ENCODE measurements at regions not wholly inside any gene's neighbourhood (a gene's known extent, or its start where the extent isn't known, plus 50 kb on each side); places are given as distances from the start of the nearest gene placed in this dataset.

DNA sequence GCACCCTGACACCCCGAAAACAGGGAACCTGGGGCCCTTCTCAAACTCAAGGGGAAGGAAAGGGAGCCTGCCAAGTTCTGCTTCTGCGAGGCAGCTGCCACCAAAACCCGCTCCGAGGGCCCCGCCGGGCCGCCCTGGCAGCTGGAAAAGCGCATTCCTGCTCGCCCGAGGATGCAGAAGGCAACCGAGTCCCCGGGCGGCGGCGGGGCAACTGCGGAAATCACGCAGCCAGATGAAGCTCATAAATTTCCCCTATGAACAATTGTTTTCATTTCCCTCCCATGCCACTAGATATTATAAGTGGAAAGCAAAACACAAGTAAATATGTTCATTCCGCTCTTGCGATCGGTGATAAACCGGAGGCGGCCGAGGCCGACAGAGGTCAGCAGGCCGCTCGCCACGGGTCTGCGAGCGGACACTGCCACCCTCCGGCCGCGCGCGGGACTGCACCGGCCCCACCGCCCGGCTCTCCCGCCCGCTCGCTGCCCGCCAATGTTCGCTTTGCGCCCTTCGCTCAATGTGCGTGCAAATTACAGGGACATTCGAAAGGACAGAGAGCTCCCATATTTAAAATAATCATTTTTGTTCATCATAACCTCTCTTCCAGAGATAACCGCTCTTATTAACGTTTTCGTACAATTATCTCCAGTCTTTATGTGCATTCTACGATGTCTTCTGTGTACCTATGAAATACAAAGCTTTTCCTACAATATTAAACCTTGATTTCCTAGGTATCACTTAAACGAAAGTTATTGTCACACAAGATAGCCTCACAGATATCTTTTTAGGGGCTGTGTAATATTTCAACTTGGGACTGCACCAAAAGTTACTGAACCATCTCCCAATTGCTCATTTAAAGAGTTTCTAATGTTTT, 120.8 kb upstream of the ZNF507 start:
- peak; percentile 75 for DNase-seq

DNA sequence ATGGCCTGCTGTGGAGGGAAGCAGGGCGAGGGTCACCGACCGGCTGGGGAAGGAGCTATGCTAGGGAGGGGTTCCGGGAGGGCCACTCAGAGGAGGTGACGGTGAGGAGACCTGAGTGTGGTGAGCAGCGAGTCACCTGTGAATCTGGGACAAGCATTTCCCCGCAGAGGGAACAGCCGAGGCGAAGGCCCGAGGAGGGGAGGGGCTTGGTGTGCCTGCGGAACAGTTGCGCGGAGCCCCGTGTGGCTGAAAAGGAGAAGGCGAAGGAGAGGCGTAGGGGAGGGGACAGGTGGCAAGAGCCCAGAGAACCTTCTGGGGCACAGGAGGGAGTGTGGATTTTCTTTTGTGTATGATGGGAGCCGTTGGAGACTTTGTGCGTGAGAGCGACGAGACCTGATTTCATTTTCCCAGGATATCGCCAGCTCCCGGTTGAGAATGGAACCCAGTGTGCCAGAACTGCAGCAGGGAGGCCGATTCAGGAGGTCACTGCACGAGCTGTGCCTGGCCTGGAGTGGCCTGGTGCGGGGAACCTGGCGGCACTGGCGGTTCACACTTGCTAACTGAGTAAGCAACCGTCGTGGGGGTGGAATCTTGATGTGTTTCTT, 117.7 kb upstream of the ZNF507 start:
- no peak for DNase-seq

DNA sequence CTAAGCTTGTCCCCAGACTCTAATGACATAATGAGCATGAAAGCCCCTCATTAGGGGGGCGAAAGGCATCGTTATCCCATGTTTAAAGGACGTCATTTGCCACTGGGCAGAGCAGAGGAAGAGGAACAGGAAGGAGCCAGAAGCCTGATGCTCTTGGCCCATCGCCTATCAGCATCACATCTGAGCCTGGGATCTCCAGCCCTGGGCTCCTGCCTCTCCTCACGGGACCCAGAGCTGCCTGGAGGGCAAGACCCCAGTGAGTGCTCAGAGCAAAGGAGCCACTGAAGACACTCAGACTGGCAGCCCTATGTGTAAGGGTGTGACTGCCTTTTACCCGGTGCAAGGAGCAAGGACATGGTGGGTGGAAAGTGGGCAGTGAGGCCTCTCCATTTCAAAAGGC, 115.0 kb upstream of the ZNF507 start:
- DNase-seq: no peak

DNA sequence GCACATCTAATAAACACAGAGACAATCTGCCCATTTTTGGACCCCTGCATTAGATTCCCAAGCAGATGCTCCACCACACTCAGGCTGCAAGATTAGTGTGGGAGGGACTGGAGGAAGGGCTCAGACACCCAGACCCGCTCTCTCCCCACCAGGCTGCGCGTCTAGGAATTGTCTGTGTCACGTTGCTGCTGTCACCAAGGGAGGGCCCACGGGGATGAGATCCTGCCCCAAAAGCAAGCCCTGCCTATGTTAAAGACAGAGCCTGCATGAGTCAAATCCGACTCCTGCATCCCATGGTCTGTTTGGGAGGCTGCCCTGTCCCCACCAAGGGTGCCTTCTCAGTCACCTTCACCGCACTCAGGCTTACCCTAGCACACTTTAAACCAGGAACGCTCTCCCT, 114.4 kb upstream of the ZNF507 start:
- no peak for DNase-seq

DNA sequence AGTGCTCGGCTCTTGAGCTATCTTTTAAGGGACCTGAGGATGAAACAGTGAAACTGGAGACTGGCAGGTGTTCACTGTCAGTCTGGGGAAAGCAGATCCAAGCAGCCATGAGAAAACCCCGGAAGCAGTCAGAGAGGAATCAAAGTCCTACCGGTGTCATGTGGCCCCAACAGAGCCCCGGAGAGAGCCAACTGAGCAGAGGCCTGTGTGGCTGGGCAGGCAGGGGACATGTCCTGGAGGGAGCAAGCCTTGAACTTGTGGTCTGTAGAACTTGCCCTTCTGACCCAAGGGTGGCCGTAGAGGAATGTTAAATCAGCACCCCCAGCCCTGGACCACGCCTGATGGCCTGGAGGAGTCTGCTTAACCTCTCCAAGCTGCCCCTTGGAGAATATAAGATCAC, 113.7 kb upstream of the ZNF507 start:
- DNase-seq: no peak

DNA sequence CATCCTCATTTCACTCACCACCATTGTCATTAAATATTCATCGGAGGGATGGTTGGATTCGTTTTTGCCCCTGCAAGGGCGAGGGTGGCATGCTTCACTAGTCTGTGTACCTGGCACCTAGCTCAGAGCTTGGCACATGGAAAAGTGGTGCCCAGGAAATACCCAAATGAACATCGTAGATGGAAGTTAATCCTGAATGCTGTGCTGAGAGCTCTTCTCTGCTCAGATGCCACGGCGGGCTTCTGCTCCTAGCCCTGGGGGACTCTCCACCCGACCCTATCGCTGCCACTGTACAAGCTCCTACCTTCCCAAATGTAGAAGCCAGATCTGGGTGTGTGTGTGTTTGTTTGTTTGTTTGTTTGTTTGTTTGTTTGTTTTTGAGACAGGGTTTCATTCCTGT, 113.0 kb upstream of the ZNF507 start:
- DNase-seq: no peak

DNA sequence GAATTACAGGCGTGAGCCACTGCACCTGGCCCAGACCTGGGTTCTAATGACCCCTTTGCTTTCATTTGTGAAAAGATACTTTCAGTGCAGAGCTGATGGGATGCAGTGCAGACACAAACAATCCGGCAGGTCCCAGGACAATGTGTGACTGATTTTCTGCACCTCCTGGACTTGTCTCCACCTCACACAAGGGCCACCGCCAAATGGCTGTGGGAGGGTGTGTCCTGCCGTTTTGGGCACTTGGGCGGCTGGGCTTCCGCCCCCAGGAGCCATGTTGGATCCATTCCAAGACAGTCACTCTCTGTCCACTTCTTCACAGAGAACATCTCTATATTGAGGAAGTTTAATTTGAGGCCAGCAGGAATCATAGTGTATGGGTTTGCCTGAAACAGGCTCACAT, 112.3 kb upstream of the ZNF507 start:
- DNase-seq: no peak

DNA sequence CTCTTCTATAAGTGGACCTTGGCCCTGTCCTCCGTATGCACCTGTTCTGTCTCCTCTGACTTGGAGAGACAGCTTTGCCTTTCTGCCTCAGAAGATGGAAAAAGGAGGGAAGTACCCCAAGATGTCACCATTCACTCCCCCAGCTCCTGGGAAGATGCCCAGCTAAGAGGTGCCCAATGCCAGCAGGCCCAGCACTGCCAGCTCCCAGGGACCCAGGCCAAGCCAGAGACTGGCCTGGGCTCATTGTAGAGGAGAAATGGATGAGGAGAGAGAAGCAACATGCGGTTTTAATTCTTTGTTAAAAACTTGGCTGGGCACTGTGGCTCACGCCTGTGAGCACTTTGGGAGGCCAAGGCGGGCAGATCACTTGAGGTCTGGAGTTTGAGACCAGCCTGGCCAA, 111.5 kb upstream of the ZNF507 start:
- no peak for DNase-seq

DNA sequence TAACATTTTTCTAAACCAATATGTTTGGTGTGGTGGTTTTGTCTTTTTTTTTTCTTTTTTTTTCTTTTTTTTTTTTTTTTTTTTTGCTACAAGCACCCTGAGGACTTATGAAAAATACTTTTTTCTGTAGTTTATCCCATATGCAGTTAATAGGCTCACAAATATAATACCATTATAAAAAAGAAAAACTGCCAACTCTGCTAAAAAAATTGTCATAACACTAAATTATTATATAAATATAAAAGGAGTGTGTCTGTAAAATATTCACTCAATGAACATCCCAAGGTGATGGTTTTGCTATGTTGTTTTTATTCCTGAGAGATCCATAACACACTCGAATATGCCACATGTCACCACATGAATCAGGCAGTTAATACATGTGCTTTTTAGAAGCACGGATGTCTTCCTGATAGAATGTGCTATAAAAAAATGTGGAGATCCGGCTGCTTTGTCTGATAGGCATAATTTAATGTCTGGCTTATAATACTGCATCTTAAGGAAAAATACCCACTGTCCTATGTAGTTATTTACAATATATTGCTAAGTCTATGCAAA, 110.7 kb upstream of the ZNF507 start:
- no peak for DNase-seq

DNA sequence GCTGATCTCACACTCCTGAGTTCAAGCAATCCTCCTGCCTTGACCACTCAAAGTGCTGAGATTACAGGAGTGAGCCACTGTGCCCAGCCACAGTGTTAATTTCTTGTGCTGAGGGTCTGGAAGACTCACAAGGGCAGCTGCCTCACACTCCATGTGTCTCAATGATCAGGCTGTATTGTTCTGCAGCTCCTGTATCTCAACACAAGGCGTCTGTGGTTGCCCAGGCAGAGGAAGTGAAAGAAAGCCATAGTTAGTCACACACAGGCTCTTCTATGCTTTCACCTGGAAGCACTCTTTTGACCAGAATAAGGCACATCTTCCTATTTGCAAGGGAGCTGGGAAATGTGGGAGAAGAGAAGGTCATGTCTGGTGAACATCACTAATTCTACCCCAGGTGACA, 107.3 kb upstream of the ZNF507 start:
- peak; percentile 8 for DNase-seq

DNA sequence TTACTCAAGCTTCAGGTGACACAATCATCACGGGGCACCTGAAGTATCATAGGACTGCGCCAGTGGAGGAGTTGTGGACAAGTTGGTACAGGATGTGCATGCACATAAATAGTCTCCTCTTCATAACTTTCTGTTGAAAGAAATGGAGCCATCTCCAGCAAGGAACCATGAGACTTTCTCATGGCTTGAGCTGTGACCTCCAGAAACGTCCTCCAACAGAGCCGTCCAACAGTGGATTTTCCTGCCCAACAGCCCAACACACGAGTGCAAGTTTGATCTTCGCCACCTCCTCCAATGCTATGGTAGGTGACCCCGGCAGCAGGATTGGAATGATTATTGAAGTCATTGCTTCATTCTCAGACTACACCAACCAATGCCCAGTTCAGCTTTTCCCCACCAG, 105.1 kb upstream of the ZNF507 start:
- no peak for DNase-seq

DNA sequence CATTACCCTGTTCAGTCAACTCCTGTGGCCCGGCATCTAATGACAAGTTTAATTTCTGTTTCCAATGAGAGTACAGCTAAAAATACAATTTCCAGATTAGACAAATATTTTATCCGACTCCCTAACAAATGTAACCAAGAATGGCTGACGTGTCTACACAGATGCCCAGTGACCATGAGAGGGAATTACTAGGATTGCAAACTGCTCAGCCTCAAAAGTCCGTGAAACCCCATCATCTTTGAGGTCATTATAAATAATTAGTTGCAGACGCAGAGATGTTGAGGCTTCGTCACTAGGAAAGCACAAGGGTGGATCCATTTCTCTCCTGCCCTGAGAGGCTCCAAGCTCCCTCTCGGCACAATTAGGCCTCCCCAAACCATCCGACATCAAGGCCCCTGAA, 104.1 kb upstream of the ZNF507 start:
- DNase-seq: no peak

DNA sequence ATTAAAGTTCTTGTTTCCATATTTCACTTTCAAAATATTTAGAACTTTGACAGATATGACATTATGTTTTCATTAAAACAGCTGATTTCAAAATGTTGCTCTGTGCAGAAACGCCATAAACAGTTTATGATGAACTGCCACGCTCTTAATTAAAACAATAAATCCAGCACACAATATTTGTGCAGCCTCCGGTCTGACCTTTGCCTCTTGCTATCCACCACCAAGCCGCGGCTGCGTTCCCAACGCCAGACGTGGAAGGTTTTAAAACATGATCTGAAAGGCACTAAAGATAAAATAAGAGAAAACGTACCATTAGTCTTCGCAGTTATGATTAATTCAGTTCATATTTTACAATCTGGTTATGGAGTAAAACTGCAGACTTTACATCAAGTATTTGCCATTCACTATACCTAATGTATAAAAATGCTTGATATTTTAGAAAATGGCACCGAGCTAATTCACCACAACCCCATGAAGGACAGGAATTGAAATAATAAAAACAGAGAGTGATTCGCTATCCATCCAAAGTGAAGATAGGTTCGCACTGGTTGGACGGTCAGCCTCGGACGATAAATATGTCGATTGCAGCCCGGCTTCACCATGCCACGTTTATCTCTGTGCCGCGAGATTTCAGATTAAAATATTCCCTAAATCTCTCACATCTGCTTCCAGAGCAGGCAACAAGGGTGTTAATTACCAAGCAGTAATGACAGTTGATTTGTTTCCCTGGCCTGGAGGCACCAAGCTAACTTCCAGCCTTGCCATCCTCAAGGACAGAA, 103.3 kb upstream of the ZNF507 start:
- no peak for DNase-seq

DNA sequence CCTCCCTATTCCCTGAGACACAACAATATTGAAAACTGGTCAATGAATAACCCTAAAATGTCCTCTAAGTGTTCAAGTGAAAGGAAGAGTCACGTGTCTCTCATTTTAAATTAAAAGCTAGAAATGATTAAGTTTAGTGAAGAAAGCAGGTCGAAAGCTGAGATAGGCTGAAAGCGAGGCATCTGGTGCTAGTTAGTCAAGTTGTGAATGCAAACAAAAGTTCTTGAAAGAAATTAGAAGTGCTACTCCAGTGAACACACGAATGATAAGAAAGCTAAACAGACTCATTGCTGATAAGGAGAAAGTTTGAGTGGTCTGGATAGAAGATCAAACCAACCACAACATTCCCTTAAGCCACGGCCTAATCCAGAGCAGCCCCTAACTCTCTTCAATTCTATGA, 99.4 kb upstream of the ZNF507 start:
- DNase-seq: no peak

DNA sequence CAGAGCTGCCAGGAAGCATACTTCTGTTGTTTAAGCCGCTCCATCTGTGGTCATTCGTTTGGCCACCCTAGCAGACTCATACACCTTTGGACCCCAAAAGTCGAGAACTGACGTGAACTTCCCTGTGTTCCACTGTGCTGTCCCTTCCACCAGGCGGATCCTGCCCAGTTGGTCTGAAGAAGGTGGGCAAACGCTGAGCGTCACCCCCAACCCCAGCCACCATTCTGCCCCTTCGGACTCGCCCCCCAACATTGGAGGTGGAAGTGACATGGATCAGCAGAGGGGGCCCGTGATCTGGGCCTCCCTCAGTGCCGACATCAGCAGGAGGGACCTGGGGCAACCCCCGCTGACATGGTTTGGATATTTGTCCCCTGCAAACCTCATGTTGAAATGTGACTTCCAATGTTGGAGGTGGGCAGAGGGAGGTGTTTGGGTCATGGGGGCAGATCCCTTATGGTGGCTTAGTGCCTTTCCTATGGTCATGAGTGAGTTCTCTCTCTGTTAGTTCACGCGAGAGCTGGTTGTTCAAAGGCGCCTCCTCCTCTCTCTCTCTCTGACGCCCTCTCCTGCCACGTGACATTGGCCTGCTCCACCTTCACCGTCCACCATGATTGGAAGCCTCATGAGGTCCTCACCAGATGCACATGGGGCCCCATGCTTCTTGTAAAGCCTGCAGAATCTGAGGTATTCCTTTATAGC, 93.6 kb upstream of the ZNF507 start:
- DNase-seq: no peak

DNA sequence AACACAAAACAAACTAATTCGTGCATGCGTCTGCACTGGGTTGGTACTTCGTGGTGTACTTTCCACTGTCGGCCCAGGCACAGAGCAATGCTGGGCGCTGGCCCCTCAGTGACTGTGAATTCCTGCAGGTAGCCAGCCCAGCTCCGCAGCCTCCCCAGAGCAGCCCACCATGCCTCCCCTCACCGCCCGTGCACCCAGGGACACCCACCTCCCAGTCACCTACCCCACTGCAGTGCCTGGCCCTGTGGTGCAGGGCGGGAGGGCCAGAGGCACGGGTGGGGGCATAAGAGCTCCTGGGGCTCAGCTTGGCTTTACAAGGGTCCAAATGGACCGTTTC, 93.1 kb upstream of the ZNF507 start:
- DNase-seq: no peak

DNA sequence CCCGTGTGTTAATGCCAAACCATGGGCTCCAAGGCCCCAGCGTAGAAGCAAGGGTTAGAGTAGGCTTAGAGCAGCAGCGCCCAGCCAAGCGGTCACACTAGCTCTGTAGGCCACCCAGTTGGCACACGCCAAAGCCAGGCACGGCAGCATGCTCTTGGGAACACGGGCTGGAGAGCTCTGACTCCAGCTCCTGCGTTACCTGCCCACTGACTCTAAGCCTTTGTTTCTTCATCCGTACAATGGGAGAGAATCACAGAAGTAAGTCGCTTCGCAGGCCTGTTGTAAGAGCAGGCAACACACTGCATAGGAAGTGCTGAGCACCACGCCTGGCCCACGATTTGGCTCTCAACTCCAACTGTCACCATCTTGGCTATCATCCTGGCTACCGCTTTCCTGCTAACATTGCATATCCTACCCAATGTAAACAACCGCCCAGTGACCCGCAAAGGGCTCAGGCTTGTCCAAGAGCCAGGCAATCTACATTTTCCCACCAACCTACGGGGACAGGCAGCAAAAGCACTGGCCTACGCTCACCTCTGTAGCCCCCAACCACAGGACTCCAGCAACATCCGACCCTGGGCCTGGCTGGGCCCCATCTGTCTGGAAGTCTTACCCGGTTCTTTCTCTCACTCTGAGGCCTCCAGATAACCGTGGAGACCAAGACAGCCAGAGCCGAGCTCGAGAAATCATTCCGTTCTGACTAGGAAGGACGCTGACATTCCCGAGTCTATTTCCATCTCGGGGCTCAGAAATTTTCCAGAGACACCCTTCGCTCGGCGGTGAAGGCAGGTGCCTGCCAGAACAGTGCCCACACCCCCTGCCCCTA, 91.5 kb upstream of the ZNF507 start:
- no peak for DNase-seq

DNA sequence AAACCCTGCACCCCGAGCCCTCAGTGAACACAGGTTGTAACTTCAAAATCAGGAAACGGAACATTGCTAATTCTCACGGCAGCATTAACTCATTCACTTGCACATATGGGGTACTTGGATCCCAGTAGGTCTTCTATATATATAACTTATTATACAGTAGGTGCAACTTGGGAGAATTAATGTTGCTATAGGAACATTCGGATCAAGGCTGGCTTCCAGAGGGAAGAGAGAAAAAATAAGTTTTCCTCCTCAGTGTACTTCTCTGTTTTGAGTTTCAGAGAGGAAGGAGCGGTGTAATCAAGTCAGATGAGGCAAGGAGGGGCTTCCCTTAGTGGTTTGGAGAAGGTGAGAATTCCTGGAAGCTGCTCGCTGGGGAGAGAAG, 90.9 kb upstream of the ZNF507 start:
- DNase-seq: peak; percentile 26

DNA sequence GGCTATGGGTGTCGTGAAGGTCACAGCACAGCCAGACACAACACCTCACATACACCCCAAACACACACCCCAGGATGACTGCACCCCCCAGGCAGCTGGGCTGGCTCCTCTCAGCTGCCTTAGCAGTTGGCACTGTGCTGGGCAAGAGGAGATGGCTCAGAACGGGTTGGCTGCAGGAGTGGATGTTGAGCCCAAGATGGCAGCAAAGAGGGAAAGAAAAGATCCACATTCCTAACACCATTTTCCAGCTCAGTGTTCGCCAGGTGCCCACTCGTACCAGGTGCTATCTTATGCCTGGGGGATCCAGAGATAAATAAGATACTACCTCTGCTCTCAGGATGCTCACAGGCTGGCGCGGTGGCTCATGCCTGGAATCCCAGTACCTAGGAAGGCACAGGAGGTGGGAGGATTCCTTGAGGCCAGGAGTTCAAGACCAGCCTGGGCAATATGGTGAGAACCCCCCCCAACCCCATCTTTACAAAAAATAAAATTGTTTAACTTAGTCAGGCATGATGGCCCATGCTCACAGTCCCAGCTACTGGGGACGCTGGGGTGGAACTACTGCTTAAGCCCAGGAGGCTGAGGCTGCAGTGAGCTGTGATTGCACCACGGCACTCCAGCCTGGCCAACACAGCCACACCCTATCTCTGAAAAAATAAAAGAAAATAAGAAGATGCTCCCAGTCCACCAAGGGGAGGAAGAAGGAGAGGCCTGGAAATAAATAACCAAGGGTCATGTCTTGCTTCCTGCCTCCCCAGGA, 89.7 kb upstream of the ZNF507 start:
- DNase-seq: no peak

DNA sequence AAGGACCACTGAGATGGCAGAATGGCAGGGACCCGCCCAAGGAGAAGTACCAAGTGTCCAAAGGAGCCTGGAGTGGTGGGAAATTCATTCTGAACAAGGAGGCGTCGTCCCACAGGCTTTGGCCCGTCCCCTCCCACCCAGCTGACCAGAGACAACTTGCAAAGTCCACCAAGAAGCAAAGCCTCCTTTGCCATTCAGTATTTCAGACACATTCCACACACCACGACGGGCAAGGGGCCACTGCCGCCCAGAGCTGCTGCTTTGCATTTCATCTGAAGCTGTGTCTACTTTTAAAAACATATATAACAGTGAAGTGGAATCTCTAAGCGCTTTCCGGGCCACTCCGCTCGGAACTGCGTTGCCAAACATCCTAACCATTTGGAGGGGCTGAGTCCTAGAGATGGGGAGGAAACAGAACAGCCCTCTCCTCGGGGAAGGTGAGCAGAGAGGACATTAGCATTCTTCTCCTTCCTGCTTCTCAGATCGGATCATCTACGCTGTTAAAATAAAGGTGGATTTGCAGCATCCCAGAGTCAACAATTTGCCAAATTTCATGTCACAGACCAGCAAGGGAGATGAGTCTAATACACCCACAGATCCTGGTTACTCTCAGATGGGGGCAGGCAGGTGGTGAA, 89.0 kb upstream of the ZNF507 start:
- DNase-seq: no peak

Measured in suppressor macrophage treated with lipopolysaccharide for 4 hours (primary cell).